HCT116 (cell line): ENCODE measurements at regions not wholly inside any gene's neighbourhood (a gene's known extent, or its start where the extent isn't known, plus 50 kb on each side); places are given as distances from the start of the nearest gene placed in this dataset.

Experiments used
- ATAC-seq: fragments of 200-7000 bp; cut with Tn5 transposase; 2 replicates; pipeline ENCODE4 v1.9.1; 2020; ENCODE audit warnings: mild to moderate bottlenecking, moderate library complexity
- BruUV-seq: library from RNA; stranded (reverse); fragments of 400-500 nt; replicated peaks from 2 replicates; lab custom pipeline; 2021; lab: Mats Ljungman, UMichigan
- CTCF ChIA-PET: fragments of 300-600 bp; sonication (Branson Sonifier 250); formaldehyde crosslinking; loops from one replicate; lab custom pipeline; 2021; ENCODE audit warnings: antibody characterized with exemption; lab: Charles Lee
- POLR2A ChIA-PET: fragments of 300-600, 350-600 bp; sonication (Branson Sonifier 250); formaldehyde crosslinking; loops from one replicate; lab custom pipeline; 2021; ENCODE audit warnings: antibody characterized with exemption; lab: Charles Lee
- RAD21 ChIA-PET, 2 experiments: fragments of 300-600 bp; sonication (Branson Sonifier 250); formaldehyde crosslinking; loops; one replicate each; lab custom pipeline; 2023; ENCODE audit warnings: low total read pairs in 2 of 2; ENCODE audit not compliant: uncharacterized antibody in 2 of 2, unreplicated experiment in 2 of 2, low non-redundant PET in 1 of 2; lab: Charles Lee
- DNase-seq: peaks from one replicate; pipeline ENCODE4 v3.0.0-alpha.2; 2010; ENCODE audit warnings: low read depth, low spot score
- H2AFZ ChIP-seq: fragments of 200-600 bp; shearing (Covaris generic), sonication (generic); 2 replicates; pipeline ENCODE4 v1.6.1; 2017; ENCODE audit warnings: low read depth, mixed run types, mixed read lengths, antibody characterized with exemption, low read length; ENCODE audit not compliant: poor library complexity, severe bottlenecking
- H3K27ac ChIP-seq: 2 replicates; pipeline ENCODE4 v1.5.1; 2012; ENCODE audit warnings: low read depth, low read length
- H3K27me3 ChIP-seq: fragments of 200-600 bp; sonication (generic); 2 replicates; pipeline ENCODE4 v1.6.1; 2016; ENCODE audit warnings: mixed run types, low read length, mixed read lengths; ENCODE audit not compliant: insufficient read depth
- H3K36me3 ChIP-seq, 2 experiments: fragments of 200-500 bp in 1 of 2; fragments of 200-600 bp in 1 of 2; sonication (Bioruptor generic) in 1 of 2; sonication (generic) in 1 of 2; 2 replicates each; pipeline versions ENCODE4 v1.5.1 to v1.6.1; 2014 to 2016; ENCODE audit warnings: low read length in 2 of 2, inconsistent platforms in 1 of 2, mixed read lengths in 1 of 2, mixed run types in 1 of 2; ENCODE audit not compliant: insufficient read depth in 2 of 2, control insufficient read depth in 1 of 2
- H3K4me1 ChIP-seq, 2 experiments: fragments of 200-600 bp in 1 of 2; sonication (generic) in 1 of 2; 2 replicates each; pipeline versions ENCODE4 v1.5.1 to v1.6.1; 2012 to 2017; ENCODE audit warnings: low read length in 2 of 2, inconsistent platforms in 1 of 2, mild to moderate bottlenecking in 1 of 2, mixed read lengths in 1 of 2, mixed run types in 1 of 2, moderate library complexity in 1 of 2; ENCODE audit not compliant: insufficient read depth in 2 of 2, control insufficient read depth in 1 of 2
- H3K4me2 ChIP-seq: fragments of 200-600 bp; sonication (generic); 2 replicates; pipeline ENCODE4 v1.6.1; 2017; ENCODE audit warnings: mixed run types, low read length, mixed read lengths
- H3K4me3 ChIP-seq, 2 experiments: fragments of 200-600 bp in 1 of 2; sonication (generic) in 1 of 2; replicated peaks in 1 of 2; 2 replicates each; pipeline ENCODE4 v1.5.1; 2011 to 2016; ENCODE audit warnings: low read length in 2 of 2, control low read depth in 1 of 2, low read depth in 1 of 2, mild to moderate bottlenecking in 1 of 2, mixed read lengths in 1 of 2, mixed run types in 1 of 2
- H3K79me2 ChIP-seq: fragments of 200-600 bp; sonication (generic); 2 replicates; pipeline ENCODE4 v1.6.1; 2017; ENCODE audit warnings: mild to moderate bottlenecking, mixed run types, low read length, moderate library complexity, mixed read lengths; ENCODE audit not compliant: insufficient read depth
- H3K9ac ChIP-seq: fragments of 200-600 bp; sonication (generic); 2 replicates; pipeline ENCODE4 v1.6.1; 2016; ENCODE audit warnings: low read length, mixed read lengths
- H3K9me2 ChIP-seq: fragments of 200-600 bp; sonication (generic), shearing (Covaris generic); 2 replicates; pipeline ENCODE4 v1.6.1; 2017; ENCODE audit warnings: mixed run types, mild to moderate bottlenecking, moderate library complexity; ENCODE audit not compliant: insufficient read depth
- H3K9me3 ChIP-seq, 2 experiments: fragments of 200-500 bp in 1 of 2; fragments of 200-600 bp in 1 of 2; sonication (Bioruptor generic) in 1 of 2; sonication (generic) in 1 of 2; 2 replicates each; pipeline ENCODE4 v1.6.1; 2014 to 2017; ENCODE audit warnings: low read length in 2 of 2, mixed read lengths in 2 of 2, inconsistent platforms in 1 of 2, low read depth in 1 of 2, mild to moderate bottlenecking in 1 of 2, mixed run types in 1 of 2, moderate library complexity in 1 of 2; ENCODE audit not compliant: control insufficient read depth in 1 of 2, insufficient read depth in 1 of 2
- H4K20me1 ChIP-seq: fragments of 200-600 bp; sonication (generic), shearing (Covaris generic); 2 replicates; pipeline ENCODE4 v1.6.1; 2017; ENCODE audit warnings: mixed run types, mild to moderate bottlenecking, moderate library complexity; ENCODE audit not compliant: insufficient read depth
- EZH2 ChIP-seq: fragments of 200-600 bp; sonication (generic); IDR thresholded peaks from 2 replicates; pipeline ENCODE4 v1.6.1; 2017; ENCODE audit warnings: antibody characterized with exemption, mixed run types
- EZH2phosphoT487 ChIP-seq: fragments of 200-600 bp; IDR thresholded peaks from 2 replicates; pipeline ENCODE4 v1.6.1; 2018; ENCODE audit warnings: antibody characterized with exemption, borderline replicate concordance
- FOSL1 ChIP-seq: IDR thresholded peaks from 2 replicates; pipeline ENCODE4 v1.6.1; 2012; ENCODE audit warnings: low read depth
- JUND ChIP-seq: IDR thresholded peaks from 2 replicates; pipeline ENCODE4 v1.6.1; 2012
- POLR2AphosphoS5 ChIP-seq: IDR thresholded peaks from 2 replicates; pipeline ENCODE4 v1.6.1; 2011; ENCODE audit warnings: mild to moderate bottlenecking, low read depth, low read length, moderate library complexity
- SRF ChIP-seq: IDR thresholded peaks from 2 replicates; pipeline ENCODE4 v1.6.1; 2012; ENCODE audit warnings: low read depth
- YY1 ChIP-seq: IDR thresholded peaks from 2 replicates; pipeline ENCODE4 v1.6.1; 2011; ENCODE audit warnings: low read length, low read depth, moderate library complexity, mild to moderate bottlenecking; ENCODE audit not compliant: insufficient replicate concordance; ENCODE audit errors: extremely low read depth
- intact Hi-C: fragments of 100-400 bp; cut with micrococcal nuclease; formaldehyde crosslinking; loops from 2 replicates; pipeline ENCODE4 v1.10.0; 2022
- TF ChIP-seq, protein P1 (sequence below), 3 experiments: fragments of 200-600 bp in 1 of 3; sonication (generic) in 1 of 3; IDR thresholded peaks in 2 of 3; conservative IDR thresholded peaks in 1 of 3; 2 replicates each; pipeline ENCODE4 v1.5.1; 2012 to 2017; ENCODE audit warnings: low read depth in 2 of 3, low read length in 2 of 3, antibody characterized with exemption in 1 of 3, borderline replicate concordance in 1 of 3, control low read depth in 1 of 3, mild to moderate bottlenecking in 1 of 3, mixed read lengths in 1 of 3, mixed run types in 1 of 3, moderate library complexity in 1 of 3; ENCODE audit not compliant: insufficient read depth in 1 of 3

DNA sequence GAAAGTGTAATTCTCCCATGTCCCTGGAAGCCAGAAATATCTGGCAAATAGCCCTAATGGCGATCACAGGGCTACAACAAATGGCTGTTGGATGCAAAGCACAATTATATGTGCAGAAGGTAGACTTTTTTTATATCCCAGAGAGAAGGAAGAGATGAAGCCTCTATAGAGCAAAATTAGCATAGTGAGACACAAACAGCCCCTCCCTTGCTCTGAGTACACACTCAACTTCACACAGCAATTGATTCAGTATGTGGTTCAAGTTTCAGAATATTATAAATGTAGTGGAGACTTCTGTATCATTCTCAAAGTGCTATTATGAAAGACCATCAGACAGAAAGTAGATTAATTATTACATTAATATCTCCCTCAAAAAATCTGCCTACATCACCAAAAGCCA lies 246.5 kb upstream of the TBX18 start:
- CTCF ChIA-PET: no interaction called here
- Histone ChIP-seq H4K20me1 (no peaks in the 10 kb centered on the region), H3K79me2 (no peaks in the 10 kb centered on the region), H3K36me3 (no peaks in the 10 kb centered on the region), H3K4me3 (no peak overlapping the region), H2AFZ (no peak overlapping the region), H3K27me3 (0 out of 2 replicates have a peak, but pooled peaks cover 4% of the 10 kb centered on the region), H3K4me1 (peaks cover 0 to 5% of the 10 kb centered on the region in 2 experiments; a peak in 1 of 4 replicates), H3K9me3 (no peaks in the 10 kb centered on the region), H3K9me2 (no peaks in the 10 kb centered on the region), H3K4me2 (no peak overlapping the region), H3K27ac (no peak overlapping the region), H3K9ac (no peak overlapping the region)
- DNase-seq (no peak), ATAC-seq (no peak)
- RAD21 ChIA-PET: no interaction called here
- intact Hi-C loops: loop anchor here (10.0 kb wide), 1 partner anchor 114 kb away; no protein-coding TSS in a partner anchor
- BruUV-seq: no TSS peak
- no peak for TF ChIP-seq EZH2phosphoT487
- no peak for TF ChIP-seq YY1
- TF ChIP-seq FOSL1: no peak
- no peak for TF ChIP-seq SRF
- no peak for TF ChIP-seq EZH2
- TF ChIP-seq, protein P1, sequence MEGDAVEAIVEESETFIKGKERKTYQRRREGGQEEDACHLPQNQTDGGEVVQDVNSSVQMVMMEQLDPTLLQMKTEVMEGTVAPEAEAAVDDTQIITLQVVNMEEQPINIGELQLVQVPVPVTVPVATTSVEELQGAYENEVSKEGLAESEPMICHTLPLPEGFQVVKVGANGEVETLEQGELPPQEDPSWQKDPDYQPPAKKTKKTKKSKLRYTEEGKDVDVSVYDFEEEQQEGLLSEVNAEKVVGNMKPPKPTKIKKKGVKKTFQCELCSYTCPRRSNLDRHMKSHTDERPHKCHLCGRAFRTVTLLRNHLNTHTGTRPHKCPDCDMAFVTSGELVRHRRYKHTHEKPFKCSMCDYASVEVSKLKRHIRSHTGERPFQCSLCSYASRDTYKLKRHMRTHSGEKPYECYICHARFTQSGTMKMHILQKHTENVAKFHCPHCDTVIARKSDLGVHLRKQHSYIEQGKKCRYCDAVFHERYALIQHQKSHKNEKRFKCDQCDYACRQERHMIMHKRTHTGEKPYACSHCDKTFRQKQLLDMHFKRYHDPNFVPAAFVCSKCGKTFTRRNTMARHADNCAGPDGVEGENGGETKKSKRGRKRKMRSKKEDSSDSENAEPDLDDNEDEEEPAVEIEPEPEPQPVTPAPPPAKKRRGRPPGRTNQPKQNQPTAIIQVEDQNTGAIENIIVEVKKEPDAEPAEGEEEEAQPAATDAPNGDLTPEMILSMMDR (IDR thresholded peaks at IDR 0.05 in 2 of 3, conservative IDR thresholded peaks at IDR 0.05 in 1 of 3; ENCODE audit: borderline replicate concordance in 1 of 3, insufficient read depth in 1 of 3, low read depth in 2 of 3, low read length in 2 of 3): no peak
- TF ChIP-seq JUND: no peak
- TF ChIP-seq POLR2AphosphoS5: no peak
- POLR2A ChIA-PET: no interaction called here
